Mononuclear cell (primary cell): ENCODE measurements at regions not wholly inside any gene's neighbourhood (a gene's known extent, or its start where the extent isn't known, plus 50 kb on each side); places are given as distances from the start of the nearest gene placed in this dataset.
"Not testable (repeated sequence)": the region's sequence is repeated elsewhere in the genome, so short reads cannot be mapped to it uniquely, and the experiment has no call there.

Experiments used
- H3K27me3 ChIP-seq: 2 replicates; pipeline ENCODE4 v1.6.0; 2011; ENCODE audit warnings: low read length, control low read depth; ENCODE audit not compliant: insufficient read depth
- H3K4me1 ChIP-seq: 2 replicates; pipeline ENCODE4 v1.5.1; 2011; ENCODE audit warnings: mild to moderate bottlenecking, low read length, control low read depth; ENCODE audit not compliant: insufficient read depth
- H3K4me3 ChIP-seq: 2 replicates; pipeline ENCODE4 v1.5.1; 2011; ENCODE audit warnings: mild to moderate bottlenecking, low read length, moderate library complexity
- H3K9me3 ChIP-seq: 2 replicates; pipeline ENCODE4 v1.5.1; 2011; ENCODE audit warnings: low read depth, mild to moderate bottlenecking, control low read depth, low read length

- H3K27me3 ChIP-seq = no peaks in the 10 kb centered on the region
- no peaks in the 10 kb centered on the region for H3K9me3 ChIP-seq
- H3K4me3 ChIP-seq = no peak overlapping the region
- no peaks in the 10 kb centered on the region for H3K4me1 ChIP-seq
These were observed 313.4 kb upstream of the ID2 start for GRCh38 chr2:8368463-8368862.

DNA sequence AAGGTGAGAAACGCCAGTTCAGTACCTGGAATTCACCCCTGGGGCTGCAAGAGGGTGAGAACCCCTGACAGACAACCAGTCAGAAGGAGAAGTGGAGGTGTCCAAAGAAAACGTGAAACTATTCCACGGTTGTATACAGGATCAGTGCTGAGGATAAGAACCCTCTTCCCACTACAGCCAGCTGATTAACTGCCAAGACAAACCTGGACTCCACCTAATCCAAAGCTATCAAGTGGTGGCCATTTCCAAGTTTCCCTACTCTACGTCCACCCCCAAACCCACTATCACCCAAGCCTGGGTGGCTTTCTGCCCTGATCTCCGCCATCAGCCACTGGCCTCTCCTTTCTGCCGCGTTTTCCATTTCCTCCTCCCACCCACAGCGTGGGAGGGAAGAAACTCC lies 312.3 kb upstream of the ID2 start:
- H3K9me3 ChIP-seq = no peaks in the 10 kb centered on the region

DNA sequence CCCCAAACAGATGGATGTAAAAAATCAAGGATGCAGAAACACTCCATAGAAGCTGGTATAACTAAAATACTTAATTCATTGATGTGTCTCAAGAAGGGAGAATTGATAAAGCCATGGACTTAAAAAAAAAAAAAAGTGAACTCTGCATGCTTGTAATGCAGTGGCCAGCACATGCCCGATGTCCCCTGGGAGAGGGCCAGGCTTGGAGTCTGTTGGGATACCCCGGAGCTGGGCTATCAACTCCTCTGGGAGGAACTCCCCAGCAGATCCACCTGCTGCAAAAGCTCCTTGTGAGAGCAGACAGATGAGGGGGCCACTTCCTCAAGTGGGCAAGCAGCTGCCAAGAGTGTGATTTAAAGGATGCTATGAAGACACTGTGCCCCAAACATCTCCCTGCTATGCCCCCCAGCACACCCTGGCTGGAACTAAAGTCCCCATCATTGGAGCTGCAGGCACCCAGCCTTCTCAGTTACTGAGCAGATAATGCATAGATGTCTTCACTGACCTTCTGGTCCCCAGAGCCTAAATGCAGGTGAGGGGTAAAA lies 311.5 kb upstream of the ID2 start:
- no peaks in the 10 kb centered on the region for H3K27me3 ChIP-seq
- no peak overlapping the region for H3K4me3 ChIP-seq
- H3K9me3 ChIP-seq = no peaks in the 10 kb centered on the region
- H3K4me1 ChIP-seq = no peaks in the 10 kb centered on the region

More for the DNA sequence above, 312.3 kb upstream of the ID2 start:
- Histone ChIP-seq H3K4me1 (no peaks in the 10 kb centered on the region), H3K4me3 (no peak overlapping the region), H3K27me3 (no peaks in the 10 kb centered on the region)

GRCh38 chr2:8371653-8372052 lies 310.2 kb upstream of the ID2 start:
- Histone ChIP-seq H3K9me3 (no peaks in the 10 kb centered on the region), H3K4me1 (peaks cover 1% of the 10 kb centered on the region), H3K27me3 (no peaks in the 10 kb centered on the region), H3K4me3 (no peak overlapping the region)

- Histone ChIP-seq H3K27me3 (no peaks in the 10 kb centered on the region), H3K9me3 (no peaks in the 10 kb centered on the region), H3K4me3 (no peak overlapping the region), H3K4me1 (peaks cover 10% of the 10 kb centered on the region)
These were observed 307.1 kb upstream of the ID2 start for GRCh38 chr2:8374782-8375181.

DNA sequence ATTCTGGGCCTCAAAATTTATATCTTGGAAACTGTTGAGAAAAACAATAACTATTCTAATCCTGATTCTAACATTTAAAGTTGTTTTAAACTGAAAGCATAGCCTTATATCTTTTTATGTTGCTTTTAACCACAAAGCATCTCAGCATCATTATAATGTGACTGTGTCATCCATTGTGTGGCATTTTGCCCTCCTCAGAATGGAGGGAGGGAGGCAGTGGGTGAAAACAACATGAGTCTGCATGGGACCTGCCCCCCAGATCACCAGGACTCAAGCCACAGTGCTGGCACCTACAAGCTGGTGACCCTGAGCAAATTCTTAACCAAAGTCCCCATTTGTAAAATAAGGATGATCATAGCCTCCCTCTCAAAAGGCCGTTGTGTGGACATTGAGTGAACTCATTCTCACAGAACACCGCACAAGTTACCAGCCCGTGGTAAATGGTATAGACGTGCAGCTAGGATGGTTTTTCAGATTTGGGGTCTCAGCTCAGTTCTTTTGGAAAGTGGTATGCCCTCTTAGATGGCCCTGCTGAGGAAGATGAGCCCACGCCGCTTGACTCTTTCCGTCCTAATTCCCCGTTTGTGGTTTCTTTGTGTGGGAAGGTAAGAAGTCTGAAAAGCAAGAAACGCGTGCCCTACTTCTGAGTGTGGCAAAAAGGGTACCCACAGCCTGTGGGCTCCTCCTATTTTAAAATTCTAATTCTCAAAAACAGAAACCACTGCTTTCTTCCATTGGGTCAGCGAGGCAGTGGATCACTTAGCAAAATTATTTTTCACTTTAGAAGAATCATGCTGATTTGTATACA lies 305.0 kb upstream of the ID2 start:
- Histone ChIP-seq H3K27me3 (no peaks in the 10 kb centered on the region), H3K4me3 (no peak overlapping the region), H3K9me3 (no peaks in the 10 kb centered on the region), H3K4me1 (peaks cover 20% of the 10 kb centered on the region)

DNA sequence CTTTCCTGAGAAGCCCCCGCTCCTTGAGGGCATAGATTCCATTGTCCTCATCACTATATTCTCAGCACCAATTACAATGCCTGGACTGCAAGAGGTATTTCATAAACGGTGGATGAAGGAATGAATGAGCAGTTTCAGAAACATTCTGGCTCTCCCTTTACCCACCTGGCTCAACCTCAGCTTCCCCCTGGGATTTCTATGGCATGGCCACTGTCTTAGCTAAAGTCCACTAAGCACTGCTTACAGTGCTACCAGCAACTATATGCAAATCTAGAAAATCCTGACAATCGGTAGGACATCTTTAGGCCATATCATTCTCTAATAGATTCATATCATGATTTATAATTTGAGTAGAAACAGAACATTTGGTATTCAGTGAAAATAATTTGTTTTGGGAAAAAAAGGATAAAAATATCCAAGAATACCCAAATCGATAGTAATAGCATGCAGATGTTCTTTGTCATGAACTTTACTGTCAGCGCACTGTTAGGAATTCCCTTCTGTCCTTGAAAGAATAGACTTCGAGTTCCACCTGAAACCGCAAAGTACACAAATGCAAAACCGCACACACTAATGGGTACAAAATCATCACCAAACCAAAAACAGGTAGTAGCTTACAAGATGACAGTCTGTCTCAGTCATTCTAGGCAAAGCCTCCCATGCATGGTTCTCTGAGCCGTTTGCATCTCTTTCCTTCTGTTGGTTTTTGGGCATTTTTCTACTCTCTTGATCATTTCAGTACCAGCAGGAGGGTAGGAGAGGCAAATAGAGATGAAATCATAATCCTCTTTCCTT lies 303.6 kb upstream of the ID2 start:
- no peaks in the 10 kb centered on the region for H3K9me3 ChIP-seq
- peaks cover 20% of the 10 kb centered on the region for H3K4me1 ChIP-seq
- H3K27me3 ChIP-seq = no peaks in the 10 kb centered on the region
- H3K4me3 ChIP-seq = no peak overlapping the region

- Histone ChIP-seq H3K9me3 (no peaks in the 10 kb centered on the region), H3K4me3 (no peak overlapping the region), H3K4me1 (peaks cover 20% of the 10 kb centered on the region), H3K27me3 (no peaks in the 10 kb centered on the region)
These were observed 302.7 kb upstream of the ID2 start for GRCh38 chr2:8379128-8379527.

DNA sequence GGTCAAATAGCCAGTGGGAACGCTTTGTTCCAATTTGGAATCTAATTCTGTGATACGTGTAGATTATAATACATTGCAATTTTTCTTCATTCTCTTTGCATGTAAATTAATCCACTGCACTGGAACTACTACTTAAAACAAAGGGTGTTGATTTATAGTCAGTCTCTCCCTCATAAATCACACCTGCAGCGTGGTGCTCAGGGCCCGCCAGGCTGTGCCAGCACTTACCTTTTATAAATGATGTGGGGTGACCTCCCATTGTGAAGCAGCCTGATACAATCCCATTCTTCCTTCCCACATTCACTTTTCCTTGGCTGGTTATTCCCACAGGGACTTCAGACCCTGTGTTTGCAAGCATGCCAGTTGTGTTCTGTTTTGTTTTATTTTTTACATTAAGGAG lies 302.3 kb upstream of the ID2 start:
- Histone ChIP-seq H3K4me3 (no peak overlapping the region), H3K27me3 (no peaks in the 10 kb centered on the region), H3K4me1 (peaks cover 20% of the 10 kb centered on the region), H3K9me3 (no peaks in the 10 kb centered on the region)

DNA sequence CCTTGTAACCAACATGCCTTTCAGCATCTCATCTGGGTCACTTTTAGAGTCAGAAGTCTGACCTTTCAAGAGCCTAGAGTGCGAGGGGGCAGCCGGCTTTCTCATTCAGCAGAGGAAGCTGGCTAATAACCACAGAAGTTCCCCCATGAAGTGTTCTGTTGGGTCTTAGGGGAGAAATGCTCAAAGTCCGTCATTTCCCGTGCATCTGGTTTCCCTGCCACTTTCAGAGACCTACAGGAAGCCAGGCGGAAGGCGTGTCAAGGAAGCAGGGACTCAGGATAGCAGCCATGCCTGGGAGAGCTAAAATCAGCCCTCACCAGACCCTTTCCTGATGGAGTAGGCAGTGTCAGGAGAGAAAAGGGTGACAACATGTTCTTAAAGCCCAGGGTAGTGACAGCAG lies 301.8 kb upstream of the ID2 start:
- Histone ChIP-seq H3K4me3 (no peak overlapping the region), H3K4me1 (peaks cover 20% of the 10 kb centered on the region), H3K9me3 (no peaks in the 10 kb centered on the region), H3K27me3 (no peaks in the 10 kb centered on the region)

DNA sequence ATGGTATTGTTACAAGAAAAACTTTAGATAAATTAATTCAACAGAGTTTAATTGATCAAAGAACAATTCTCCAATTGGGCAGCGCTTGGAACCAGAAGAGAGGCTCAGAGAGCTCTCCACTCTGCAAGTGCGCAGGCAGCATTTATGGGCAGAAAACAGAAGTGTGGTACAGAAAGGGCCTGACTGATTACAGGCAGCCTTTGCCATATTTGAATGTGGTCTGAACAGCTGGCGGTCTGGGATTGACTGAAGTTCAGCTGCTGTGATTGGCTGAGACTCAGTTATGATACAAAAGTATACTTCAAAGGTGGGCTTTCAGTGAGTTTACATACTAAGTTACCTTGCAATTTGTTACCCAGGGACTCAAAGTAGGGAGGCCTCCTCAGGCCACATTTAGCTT lies 301.3 kb upstream of the ID2 start:
- no peaks in the 10 kb centered on the region for H3K27me3 ChIP-seq
- no peak overlapping the region for H3K4me3 ChIP-seq
- H3K4me1 ChIP-seq = peaks cover 20% of the 10 kb centered on the region
- H3K9me3 ChIP-seq = no peaks in the 10 kb centered on the region

DNA sequence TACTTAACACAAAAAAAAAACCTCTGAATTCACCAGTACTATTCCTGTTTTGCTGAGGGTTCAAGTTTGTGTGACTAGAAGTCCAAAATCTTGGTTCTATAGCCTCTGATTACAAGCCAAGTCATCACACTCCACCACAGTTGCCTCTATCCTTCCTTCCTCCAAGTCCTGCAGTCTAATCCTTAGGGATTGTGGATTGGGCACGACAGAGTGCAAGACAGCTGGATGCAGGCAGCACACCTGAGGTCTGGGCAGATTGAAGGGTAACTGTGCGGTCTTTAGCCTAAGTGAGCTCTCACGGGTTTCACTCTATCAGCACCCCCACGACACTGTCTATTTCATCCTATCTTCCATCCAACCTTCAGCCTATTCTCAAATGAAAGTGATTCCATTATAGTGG lies 299.4 kb upstream of the ID2 start:
- H3K27me3 ChIP-seq = no peaks in the 10 kb centered on the region
- H3K9me3 ChIP-seq = no peaks in the 10 kb centered on the region
- H3K4me1 ChIP-seq = peaks cover 17% of the 10 kb centered on the region
- H3K4me3 ChIP-seq = no peak overlapping the region

- H3K9me3 ChIP-seq, H3K27me3 ChIP-seq, H3K4me3 ChIP-seq: not testable (repeated sequence)
- peaks cover 16% of the 10 kb centered on the region for H3K4me1 ChIP-seq
These were observed 295.1 kb upstream of the ID2 start for GRCh38 chr2:8386748-8387147.

- Histone ChIP-seq H3K27me3 (no peaks in the 10 kb centered on the region), H3K9me3 (no peaks in the 10 kb centered on the region), H3K4me1 (peaks cover 18% of the 10 kb centered on the region), H3K4me3 (no peak overlapping the region)
These were observed 293.1 kb upstream of the ID2 start for GRCh38 chr2:8388781-8389180.

DNA sequence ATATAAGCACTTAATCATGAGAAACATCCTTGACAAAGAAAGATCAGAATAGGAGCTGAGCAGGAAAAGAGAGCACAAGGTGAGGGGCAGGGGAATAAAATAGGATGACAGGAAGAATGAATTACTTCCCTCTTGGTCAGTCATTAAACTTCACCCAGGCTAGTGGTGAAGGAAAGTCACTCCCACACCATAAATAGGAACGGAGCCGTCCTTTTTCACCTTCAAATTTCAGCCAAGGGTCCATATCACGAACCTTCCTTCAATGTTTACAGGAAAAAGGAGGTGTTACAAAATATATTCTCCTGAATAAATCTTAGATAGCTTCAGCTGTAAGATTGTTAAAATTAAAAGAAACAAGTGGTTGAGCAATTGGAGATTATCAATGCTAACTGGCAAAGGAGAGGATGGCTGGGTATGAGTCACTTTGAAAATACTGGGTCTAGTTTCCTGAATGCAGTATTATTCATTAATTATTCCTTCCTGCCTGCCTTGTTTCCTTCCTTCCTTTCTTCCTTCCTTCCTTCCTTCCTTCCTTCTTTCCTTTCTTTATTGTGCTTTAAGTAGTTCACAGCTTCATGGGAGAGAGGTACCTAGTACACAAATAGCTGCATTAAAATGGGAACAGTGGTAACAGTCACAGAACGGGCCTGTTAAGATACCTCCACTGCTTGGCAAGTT lies 292.3 kb upstream of the ID2 start:
- Histone ChIP-seq H3K4me3 (no peak overlapping the region), H3K27me3 (no peaks in the 10 kb centered on the region), H3K4me1 (peaks cover 26% of the 10 kb centered on the region), H3K9me3 (no peaks in the 10 kb centered on the region)
